NT2/D1 (cell line): ENCODE measurements at regions not wholly inside any gene's neighbourhood (a gene's known extent, or its start where the extent isn't known, plus 50 kb on each side); places are given as distances from the start of the nearest gene placed in this dataset.

Experiments
- DNase-seq: peaks from one replicate; pipeline ENCODE4 v3.0.0-alpha.2; 2011; ENCODE audit warnings: low read depth, low spot score
- H3K27me3 ChIP-seq: 2 replicates; pipeline ENCODE4 v1.6.0; 2011; ENCODE audit warnings: mild to moderate bottlenecking; ENCODE audit not compliant: insufficient read length, insufficient read depth
- H3K36me3 ChIP-seq: 2 replicates; pipeline ENCODE4 v1.6.1; 2011; ENCODE audit warnings: mild to moderate bottlenecking, low read length, mixed read lengths; ENCODE audit not compliant: insufficient read depth, insufficient read length
- H3K4me1 ChIP-seq: 2 replicates; pipeline ENCODE4 v1.5.1; 2011; ENCODE audit not compliant: insufficient read depth, insufficient read length
- H3K4me3 ChIP-seq: 2 replicates; pipeline ENCODE4 v1.5.1; 2011; ENCODE audit warnings: low read depth; ENCODE audit not compliant: insufficient read length
- H3K9ac ChIP-seq: 2 replicates; pipeline ENCODE4 v1.6.0; 2011; ENCODE audit warnings: low read depth; ENCODE audit not compliant: insufficient read length
- H3K9me3 ChIP-seq: 2 replicates; pipeline ENCODE4 v1.5.1; 2011; ENCODE audit warnings: mild to moderate bottlenecking, low read length; ENCODE audit not compliant: insufficient read depth
- SUZ12 ChIP-seq: IDR thresholded peaks from 2 replicates; pipeline ENCODE4 v1.6.1; 2011; ENCODE audit not compliant: insufficient read length, insufficient read depth; ENCODE audit errors: extremely low read depth
- YY1 ChIP-seq: IDR thresholded peaks from 2 replicates; pipeline ENCODE4 v1.6.1; 2011; ENCODE audit not compliant: insufficient read length, insufficient read depth
- ZNF274 ChIP-seq: IDR thresholded peaks from 2 replicates; pipeline ENCODE4 v1.6.1; 2011; ENCODE audit warnings: mild to moderate bottlenecking, low read depth, low read length

- Histone ChIP-seq H3K27me3 (no peaks in the 10 kb centered on the region), H3K4me1 (no peaks in the 10 kb centered on the region), H3K9ac (no peak overlapping the region), H3K4me3 (no peak overlapping the region), H3K36me3 (no peaks in the 10 kb centered on the region), H3K9me3 (peaks cover 5% of the 10 kb centered on the region; the same call in 1 of the 2 replicates)
- no peak for TF ChIP-seq SUZ12
- no peak for TF ChIP-seq ZNF274
- no peak for TF ChIP-seq YY1
- no peak for DNase-seq
Observed at GRCh38 chr20:20881808-20882207, 169.4 kb upstream of the RALGAPA2 start.

GRCh38 chr20:20877079-20877478 is 164.6 kb upstream of the RALGAPA2 start:
- DNase-seq, result no peak
- H3K36me3 ChIP-seq, result no peaks in the 10 kb centered on the region
- H3K4me1 ChIP-seq, result no peaks in the 10 kb centered on the region
- TF ChIP-seq YY1 (no peak), ZNF274 (no peak), SUZ12 (no peak)
- no peak overlapping the region for H3K4me3 ChIP-seq
- no peak overlapping the region for H3K9ac ChIP-seq
- H3K27me3 ChIP-seq, result no peaks in the 10 kb centered on the region
- H3K9me3 ChIP-seq, result peaks cover 5% of the 10 kb centered on the region; the same call in 1 of the 2 replicates

DNA sequence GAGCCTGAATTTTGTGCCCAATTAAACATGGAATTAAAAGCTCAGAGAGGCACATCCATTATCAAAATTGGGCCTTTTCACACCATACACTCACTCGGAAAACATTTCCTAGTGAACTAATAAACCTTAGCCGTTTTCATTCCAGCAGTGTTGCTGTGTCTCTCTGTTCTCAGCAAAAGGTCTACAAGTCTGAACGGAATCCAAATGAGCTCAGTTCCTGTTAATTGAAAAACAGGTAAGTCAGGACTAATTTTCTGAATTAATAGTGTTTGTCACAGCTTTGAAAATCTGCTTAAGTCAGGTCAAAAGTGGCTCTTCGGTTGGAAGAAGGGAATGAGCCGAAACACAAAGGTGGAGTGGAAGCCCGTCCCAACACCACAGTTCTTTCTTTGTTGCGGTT is 163.3 kb upstream of the RALGAPA2 start:
- H3K9me3 ChIP-seq, result no peaks in the 10 kb centered on the region
- DNase-seq, result no peak

GRCh38 chr20:20872428-20872827 is 160.0 kb upstream of the RALGAPA2 start:
- no peak for DNase-seq
- no peaks in the 10 kb centered on the region for H3K27me3 ChIP-seq
- H3K9ac ChIP-seq, result no peak overlapping the region
- H3K4me3 ChIP-seq, result no peak overlapping the region
- TF ChIP-seq SUZ12 (no peak), ZNF274 (no peak)
- no peaks in the 10 kb centered on the region for H3K4me1 ChIP-seq
- H3K9me3 ChIP-seq, result no peaks in the 10 kb centered on the region
- H3K36me3 ChIP-seq, result no peaks in the 10 kb centered on the region

More for the DNA sequence above, 163.3 kb upstream of the RALGAPA2 start:
- H3K4me3 ChIP-seq, result no peak overlapping the region
- H3K27me3 ChIP-seq, result no peaks in the 10 kb centered on the region
- no peaks in the 10 kb centered on the region for H3K36me3 ChIP-seq
- no peak overlapping the region for H3K9ac ChIP-seq
- no peaks in the 10 kb centered on the region for H3K4me1 ChIP-seq
- TF ChIP-seq YY1, result no peak
- no peak for TF ChIP-seq ZNF274
- TF ChIP-seq SUZ12, result no peak

- Histone ChIP-seq H3K4me1 (no peaks in the 10 kb centered on the region), H3K9ac (no peak overlapping the region), H3K4me3 (no peak overlapping the region), H3K9me3 (no peaks in the 10 kb centered on the region), H3K36me3 (no peaks in the 10 kb centered on the region), H3K27me3 (no peaks in the 10 kb centered on the region)
- no peak for DNase-seq
- TF ChIP-seq SUZ12 (no peak), YY1 (no peak), ZNF274 (no peak)
Observed at GRCh38 chr20:20869161-20869775, 156.8 kb upstream of the RALGAPA2 start.

DNA sequence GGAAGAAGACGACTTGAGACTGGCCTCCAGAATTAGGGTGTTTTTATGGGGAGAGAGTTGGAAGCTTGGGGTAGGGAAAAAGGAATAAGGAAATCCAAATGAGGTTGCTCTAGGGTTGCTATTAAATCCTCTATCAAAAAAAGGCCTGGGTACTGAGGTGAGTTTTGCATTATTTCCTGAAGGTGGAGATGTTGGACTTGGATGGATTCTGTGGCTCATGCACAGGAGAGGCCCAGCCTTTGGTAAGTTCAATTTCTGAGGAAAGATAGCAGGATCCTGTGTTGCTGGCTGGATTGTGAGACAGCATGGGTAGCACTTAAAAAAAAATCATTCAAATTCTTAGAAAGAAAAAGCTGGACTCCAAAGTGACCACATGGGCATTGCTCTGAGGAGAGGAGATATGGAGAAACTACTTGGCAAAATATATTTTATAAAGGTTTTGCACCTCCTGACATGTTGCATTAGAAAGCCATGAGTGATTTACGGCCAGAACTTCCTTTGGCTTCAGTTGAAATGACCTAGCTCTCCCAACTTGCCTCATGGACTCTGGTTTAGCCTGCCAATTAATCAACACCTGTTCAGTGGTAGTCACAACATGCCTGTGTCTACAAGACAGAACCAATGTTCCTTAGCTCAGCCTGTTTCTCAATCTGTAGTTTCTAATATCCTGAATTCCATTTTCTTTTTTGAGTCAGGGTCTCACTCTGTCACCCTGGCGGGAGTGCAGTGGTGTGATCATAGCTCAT is 152.1 kb upstream of the RALGAPA2 start:
- H3K9me3 ChIP-seq, result no peaks in the 10 kb centered on the region
- H3K36me3 ChIP-seq, result no peaks in the 10 kb centered on the region
- no peak for TF ChIP-seq YY1
- TF ChIP-seq ZNF274, result no peak
- no peak for TF ChIP-seq SUZ12
- no peaks in the 10 kb centered on the region for H3K27me3 ChIP-seq
- no peak overlapping the region for H3K9ac ChIP-seq
- no peak overlapping the region for H3K4me3 ChIP-seq
- no peak for DNase-seq
- no peaks in the 10 kb centered on the region for H3K4me1 ChIP-seq

GRCh38 chr20:20860078-20860806 is 147.8 kb upstream of the RALGAPA2 start:
- no peaks in the 10 kb centered on the region for H3K4me1 ChIP-seq

More at GRCh38 chr20:20860078-20860806, 147.8 kb upstream of the RALGAPA2 start:
- Histone ChIP-seq H3K9ac (no peak overlapping the region), H3K4me3 (no peak overlapping the region), H3K9me3 (no peaks in the 10 kb centered on the region), H3K36me3 (no peaks in the 10 kb centered on the region), H3K27me3 (no peaks in the 10 kb centered on the region)
- TF ChIP-seq SUZ12, result no peak
- TF ChIP-seq YY1, result no peak
- peak; percentile 73 for DNase-seq
